Stomach (tissue), 4 donors: ENCODE measurements at regions not wholly inside any gene's neighbourhood (a gene's known extent, or its start where the extent isn't known, plus 50 kb on each side); places are given as distances from the start of the nearest gene placed in this dataset.

Experiments used
- EP300 ChIP-seq: sonication (generic); formaldehyde crosslinking; IDR thresholded peaks from one replicate; pipeline ENCODE4 v1.6.1; 2017; ENCODE audit warnings: antibody characterized with exemption
- POLR2A ChIP-seq, 4 donors: fragments of 450-650 bp; IDR thresholded peaks; one replicate each; pipeline ENCODE4 v1.6.1; 2016; ENCODE audit warnings: antibody characterized with exemption in 4 of 4, control low read depth in 2 of 4, mild to moderate bottlenecking in 1 of 4, moderate library complexity in 1 of 4
- POLR2AphosphoS5 ChIP-seq, 3 donors: sonication (generic); formaldehyde crosslinking; IDR thresholded peaks; one replicate each; pipeline ENCODE4 v1.6.1; 2016; ENCODE audit warnings: antibody characterized with exemption in 3 of 3
- TF ChIP-seq, protein P1 (sequence below), 7 experiments: fragments of 450-650 bp in 4 of 7; fragments of 200-600 bp in 3 of 7; sonication (generic) in 3 of 7; IDR thresholded peaks; one replicate each; pipeline ENCODE4 v1.5.1; 2016 to 2019; ENCODE audit warnings: antibody characterized with exemption in 7 of 7, control low read depth in 2 of 7, mild to moderate bottlenecking in 1 of 7

DNA sequence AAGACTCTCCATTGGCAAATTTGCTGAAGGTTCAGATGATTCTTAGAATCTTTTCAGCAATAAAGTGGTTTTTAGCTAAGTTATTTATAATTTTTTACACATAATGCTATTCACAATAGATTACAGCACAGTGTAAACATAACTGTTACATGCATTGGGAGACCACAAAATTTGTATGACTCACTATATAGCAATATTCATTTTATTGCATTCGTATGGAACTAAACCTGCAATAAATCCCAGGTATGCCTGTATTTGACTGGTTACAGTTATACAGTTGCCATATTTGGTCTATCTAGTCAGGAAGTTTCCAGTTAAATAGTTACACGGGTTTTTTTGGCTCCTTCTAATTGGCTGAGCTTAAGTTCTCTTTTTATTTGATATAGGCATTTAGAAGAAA lies 220.8 kb downstream of the MRPS30 start:
- TF ChIP-seq, protein P1, sequence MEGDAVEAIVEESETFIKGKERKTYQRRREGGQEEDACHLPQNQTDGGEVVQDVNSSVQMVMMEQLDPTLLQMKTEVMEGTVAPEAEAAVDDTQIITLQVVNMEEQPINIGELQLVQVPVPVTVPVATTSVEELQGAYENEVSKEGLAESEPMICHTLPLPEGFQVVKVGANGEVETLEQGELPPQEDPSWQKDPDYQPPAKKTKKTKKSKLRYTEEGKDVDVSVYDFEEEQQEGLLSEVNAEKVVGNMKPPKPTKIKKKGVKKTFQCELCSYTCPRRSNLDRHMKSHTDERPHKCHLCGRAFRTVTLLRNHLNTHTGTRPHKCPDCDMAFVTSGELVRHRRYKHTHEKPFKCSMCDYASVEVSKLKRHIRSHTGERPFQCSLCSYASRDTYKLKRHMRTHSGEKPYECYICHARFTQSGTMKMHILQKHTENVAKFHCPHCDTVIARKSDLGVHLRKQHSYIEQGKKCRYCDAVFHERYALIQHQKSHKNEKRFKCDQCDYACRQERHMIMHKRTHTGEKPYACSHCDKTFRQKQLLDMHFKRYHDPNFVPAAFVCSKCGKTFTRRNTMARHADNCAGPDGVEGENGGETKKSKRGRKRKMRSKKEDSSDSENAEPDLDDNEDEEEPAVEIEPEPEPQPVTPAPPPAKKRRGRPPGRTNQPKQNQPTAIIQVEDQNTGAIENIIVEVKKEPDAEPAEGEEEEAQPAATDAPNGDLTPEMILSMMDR (IDR thresholded peaks at IDR 0.05), result no peak
- TF ChIP-seq POLR2A (IDR thresholded peaks at IDR 0.05), result no peak
- TF ChIP-seq POLR2AphosphoS5 (IDR thresholded peaks at IDR 0.05), result no peak
- TF ChIP-seq EP300, result no peak
